GM12878 (cell line): ENCODE measurements at regions not wholly inside any gene's neighbourhood (a gene's known extent, or its start where the extent isn't known, plus 50 kb on each side); places are given as distances from the start of the nearest gene placed in this dataset.

ENCODE experiments used
- ATAC-seq: fragments of 200-7000 bp; cut with Tn5 transposase; 3 replicates; pipeline ENCODE4 v1.9.1; 2020; ENCODE audit warnings: mild to moderate bottlenecking, moderate library complexity
- BruUV-seq: library from RNA; stranded (reverse); fragments of 400-500 nt; replicated peaks from 2 replicates; lab custom pipeline; 2021; lab: Mats Ljungman, UMichigan
- CTCF ChIA-PET: fragments of 300-600 bp; sonication (Branson Sonifier 250); formaldehyde crosslinking; extraction: SDS; loops from one replicate; lab custom pipeline; 2021; ENCODE audit warnings: inconsistent platforms; lab: Yijun Ruan, JAX
- POLR2A ChIA-PET: fragments of 350-600 bp; formaldehyde crosslinking; extraction: SDS; loops from one replicate; lab custom pipeline; 2021; ENCODE audit warnings: inconsistent platforms; lab: Charles Lee
- RAD21 ChIA-PET: fragments of 300-600 bp; sonication (Branson Sonifier 250); formaldehyde crosslinking; loops from one replicate; lab custom pipeline; 2023; ENCODE audit warnings: antibody characterized with exemption; ENCODE audit not compliant: unreplicated experiment; lab: Charles Lee
- SMC1A ChIA-PET: fragments of 300-600 bp; sonication (Branson Sonifier 250); formaldehyde crosslinking; loops from one replicate; lab custom pipeline; 2023; ENCODE audit not compliant: unreplicated experiment, uncharacterized antibody; lab: Charles Lee
- DNase-seq: peaks from one replicate; pipeline ENCODE4 v3.0.0-alpha.2; 2011; ENCODE audit warnings: low read depth, low spot score
- FAIRE-seq: peaks from 3 replicates; lab custom pipeline; 2011; peaks lifted over from hg19 to GRCh38; lab: Jason Lieb, UNC
- H2AFZ ChIP-seq: 2 replicates; pipeline ENCODE4 v1.6.0; 2011; ENCODE audit warnings: low read depth, low read length, control low read depth; ENCODE audit not compliant: control insufficient read depth
- H3K27ac ChIP-seq: 2 replicates; pipeline ENCODE4 v1.5.1; 2011; ENCODE audit warnings: control low read depth; ENCODE audit not compliant: control insufficient read depth, insufficient read depth
- H3K27me3 ChIP-seq, 2 experiments: replicated peaks in 1 of 2; 2 replicates each; pipeline versions ENCODE4 v1.6.0 to v1.6.1; 2011; ENCODE audit warnings: low read length in 1 of 2; ENCODE audit not compliant: control insufficient read depth in 2 of 2, insufficient read depth in 2 of 2
- H3K36me3 ChIP-seq, 2 experiments: 2 replicates each; pipeline ENCODE4 v1.5.1; 2011; ENCODE audit warnings: low read length in 1 of 2; ENCODE audit not compliant: control insufficient read depth in 2 of 2, insufficient read depth in 2 of 2
- H3K4me1 ChIP-seq: 2 replicates; pipeline ENCODE4 v1.6.1; 2011; ENCODE audit warnings: mild to moderate bottlenecking, low read length, moderate library complexity, mixed read lengths; ENCODE audit not compliant: control insufficient read depth, insufficient read depth
- H3K4me2 ChIP-seq: 2 replicates; pipeline ENCODE4 v1.6.0; 2011; ENCODE audit warnings: control low read depth; ENCODE audit not compliant: control insufficient read depth, insufficient read depth
- H3K4me3 ChIP-seq: fragments of 200-600 bp; sonication (generic); 2 replicates; pipeline ENCODE4 v1.5.1; 2016
- H3K79me2 ChIP-seq: 2 replicates; pipeline ENCODE4 v1.6.0; 2011; ENCODE audit warnings: low read length; ENCODE audit not compliant: control insufficient read depth, insufficient read depth
- H3K9ac ChIP-seq: 2 replicates; pipeline ENCODE4 v1.8.0; 2011; ENCODE audit warnings: low read length, control low read depth, mixed read lengths; ENCODE audit not compliant: control insufficient read depth, insufficient read depth
- H3K9me3 ChIP-seq: replicated peaks from 3 replicates; pipeline ENCODE4 v1.5.1; 2011; ENCODE audit warnings: mild to moderate bottlenecking, low read length; ENCODE audit not compliant: control insufficient read depth, insufficient read depth
- H4K20me1 ChIP-seq: 2 replicates; pipeline ENCODE4 v1.6.0; 2011; ENCODE audit not compliant: control insufficient read depth, insufficient read depth
- CBX5 ChIP-seq: sonication (generic); IDR thresholded peaks from 2 replicates; pipeline ENCODE4 v1.6.1; 2016; ENCODE audit warnings: low read depth, moderate library complexity, mild to moderate bottlenecking, inconsistent platforms
- CREM ChIP-seq: IDR thresholded peaks from 2 replicates; pipeline ENCODE4 v1.6.1; 2014; ENCODE audit warnings: antibody characterized with exemption, low read depth
- GABPA ChIP-seq: IDR thresholded peaks from 2 replicates; pipeline ENCODE4 v1.6.1; 2014; ENCODE audit warnings: antibody characterized with exemption, low read depth, mild to moderate bottlenecking, inconsistent platforms
- HDAC6 ChIP-seq: fragments of 200-600 bp; sonication (generic); IDR thresholded peaks from one replicate; pipeline ENCODE4 v1.8.0; 2017; ENCODE audit warnings: antibody characterized with exemption; ENCODE audit not compliant: unreplicated experiment
- POLR2AphosphoS2 ChIP-seq: IDR thresholded peaks from 2 replicates; pipeline ENCODE4 v1.6.1; 2011; ENCODE audit warnings: low read depth, mild to moderate bottlenecking, low read length, improper control_type of control experiment, moderate library complexity
- WGBS: methylation state at CpG from one replicate; pipeline ENCODE4 v1.1.6; 2016; ENCODE audit warnings: low lambda C conversion rate; ENCODE audit not compliant: insufficient replicate concordance, insufficient coverage; ENCODE audit errors: missing lambda C conversion rate; 5-methylcytosine and 5-hydroxymethylcytosine counted together
- in situ Hi-C: fragments of 300-500 bp; cut with MboI; formaldehyde crosslinking; loops from 9 replicates; pipeline ENCODE4 v1.14.3; 2018; ENCODE audit warnings: mixed read lengths
- intact Hi-C: fragments of 100-400 bp; cut with micrococcal nuclease; formaldehyde crosslinking; loops from one replicate; pipeline ENCODE4 v1.14.2; 2022; ENCODE audit not compliant: unreplicated experiment

DNA sequence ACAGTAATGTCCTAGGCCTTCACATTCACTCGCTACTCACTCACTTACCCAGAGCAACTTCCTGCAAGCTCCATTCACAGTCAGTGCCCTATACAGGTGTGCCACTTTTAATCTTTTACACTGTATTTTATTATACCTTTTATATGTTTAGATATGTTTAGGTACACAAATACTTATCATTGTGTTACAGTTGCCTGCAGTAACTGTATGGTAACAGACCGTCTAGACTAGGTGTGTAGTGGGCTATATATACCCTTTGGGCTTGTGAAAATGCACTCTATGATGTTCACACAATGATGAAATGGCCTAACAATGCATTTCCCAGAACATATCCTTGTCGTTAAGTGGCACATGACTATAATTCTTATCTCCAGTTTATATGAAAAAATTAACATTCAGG lies 204.5 kb upstream of the HMCN1 start (continued):
- TF ChIP-seq POLR2AphosphoS2, result no peak
- TF ChIP-seq GABPA, result no peak

DNA sequence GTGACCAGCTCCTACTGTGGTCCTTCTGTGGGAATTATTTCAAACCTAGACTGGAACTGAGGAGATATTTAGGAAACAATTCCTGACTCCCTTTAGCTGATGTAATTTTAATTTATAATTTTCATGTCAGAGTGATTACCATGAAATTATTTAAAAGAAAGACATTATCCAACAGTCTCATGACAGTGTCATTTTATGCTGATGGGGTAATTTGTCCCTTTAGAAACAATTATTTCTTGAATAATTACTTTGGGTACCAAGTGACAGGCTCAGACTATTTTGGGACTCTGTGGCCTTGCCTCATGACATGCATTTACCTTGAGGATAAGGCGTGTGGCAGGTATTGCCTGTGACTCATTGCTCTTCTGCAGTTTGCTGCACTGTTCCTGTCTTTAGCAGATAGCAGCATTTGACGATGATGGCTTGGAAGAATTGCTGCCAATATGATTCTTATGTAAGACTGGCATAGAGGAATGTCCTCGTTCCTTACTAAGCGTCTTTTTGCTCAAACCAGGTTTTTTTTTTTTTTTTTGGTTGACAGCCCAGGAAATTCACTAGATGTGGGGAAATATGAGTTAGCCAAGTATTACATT lies 206.0 kb upstream of the HMCN1 start:
- ChIA-PET RAD21 (no interaction called here), CTCF (interaction anchor here (0.6 kb wide), 1 partner anchor 9 kb away, joined by 3 read pairs; no protein-coding TSS in a partner anchor), POLR2A (no interaction called here), SMC1A (no interaction called here)
- BruUV-seq, result no TSS peak
- H3K4me1 ChIP-seq, result 0 out of 2 replicates have a peak, but pooled peaks cover 8% of the 10 kb centered on the region
- no peaks in the 10 kb centered on the region for H3K27me3 ChIP-seq
- intact Hi-C loops (no loop called here), in situ Hi-C loops (no loop called here)
- no peaks in the 10 kb centered on the region for H3K79me2 ChIP-seq
- no peak overlapping the region for H3K9ac ChIP-seq
- no peaks in the 10 kb centered on the region; the same call in 2 of the 3 replicates for H3K9me3 ChIP-seq
- H4K20me1 ChIP-seq, result no peaks in the 10 kb centered on the region
- H3K4me2 ChIP-seq, result no peak overlapping the region
- H3K4me3 ChIP-seq, result no peak overlapping the region
- no peak for DNase-seq
- 79% methylated on average over 4 of the region's 4 CpGs for WGBS
- no peak overlapping the region for H3K27ac ChIP-seq
- ATAC-seq, result no peak
- TF ChIP-seq HDAC6 (no peak), CREM (no peak), CBX5 (no peak)
- no peak for FAIRE-seq
- no peaks in the 10 kb centered on the region for H3K36me3 ChIP-seq
- no peak overlapping the region for H2AFZ ChIP-seq
